ENCODE measurements at regions not wholly inside any gene's neighbourhood (a gene's known extent, or its start where the extent isn't known, plus 50 kb on each side); places are given as distances from the start of the nearest gene placed in this dataset.

- TF ChIP-seq, protein P1, sequence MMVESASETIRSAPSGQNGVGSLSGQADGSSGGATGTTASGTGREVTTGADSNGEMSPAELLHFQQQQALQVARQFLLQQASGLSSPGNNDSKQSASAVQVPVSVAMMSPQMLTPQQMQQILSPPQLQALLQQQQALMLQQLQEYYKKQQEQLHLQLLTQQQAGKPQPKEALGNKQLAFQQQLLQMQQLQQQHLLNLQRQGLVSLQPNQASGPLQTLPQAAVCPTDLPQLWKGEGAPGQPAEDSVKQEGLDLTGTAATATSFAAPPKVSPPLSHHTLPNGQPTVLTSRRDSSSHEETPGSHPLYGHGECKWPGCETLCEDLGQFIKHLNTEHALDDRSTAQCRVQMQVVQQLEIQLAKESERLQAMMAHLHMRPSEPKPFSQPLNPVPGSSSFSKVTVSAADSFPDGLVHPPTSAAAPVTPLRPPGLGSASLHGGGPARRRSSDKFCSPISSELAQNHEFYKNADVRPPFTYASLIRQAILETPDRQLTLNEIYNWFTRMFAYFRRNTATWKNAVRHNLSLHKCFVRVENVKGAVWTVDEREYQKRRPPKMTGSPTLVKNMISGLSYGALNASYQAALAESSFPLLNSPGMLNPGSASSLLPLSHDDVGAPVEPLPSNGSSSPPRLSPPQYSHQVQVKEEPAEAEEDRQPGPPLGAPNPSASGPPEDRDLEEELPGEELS (CRISPR knock-in tag; IDR thresholded peaks at IDR 0.05): peak; percentile 77
- no peak for TF ChIP-seq RCOR2 (CRISPR knock-in tag; IDR thresholded peaks at IDR 0.05)
- TF ChIP-seq FOXK1 (CRISPR knock-in tag; IDR thresholded peaks at IDR 0.05; ENCODE audit: borderline replicate concordance, low read depth): no peak
- no peak for TF ChIP-seq ZNF549 (CRISPR knock-in tag; IDR thresholded peaks at IDR 0.05)
- TF ChIP-seq, protein P2, sequence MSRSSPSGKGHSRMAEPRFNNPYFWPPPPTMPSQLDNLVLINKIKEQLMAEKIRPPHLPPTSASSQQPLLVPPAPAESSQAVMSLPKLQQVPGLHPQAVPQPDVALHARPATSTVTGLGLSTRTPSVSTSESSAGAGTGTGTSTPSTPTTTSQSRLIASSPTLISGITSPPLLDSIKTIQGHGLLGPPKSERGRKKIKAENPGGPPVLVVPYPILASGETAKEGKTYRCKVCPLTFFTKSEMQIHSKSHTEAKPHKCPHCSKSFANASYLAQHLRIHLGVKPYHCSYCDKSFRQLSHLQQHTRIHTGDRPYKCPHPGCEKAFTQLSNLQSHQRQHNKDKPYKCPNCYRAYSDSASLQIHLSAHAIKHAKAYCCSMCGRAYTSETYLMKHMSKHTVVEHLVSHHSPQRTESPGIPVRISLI (CRISPR knock-in tag; IDR thresholded peaks at IDR 0.05; ENCODE audit: borderline replicate concordance): no peak
- no peak for TF ChIP-seq ZNF550 (CRISPR knock-in tag; IDR thresholded peaks at IDR 0.05; ENCODE audit: borderline replicate concordance)
- no peak for TF ChIP-seq ZNF782 (CRISPR knock-in tag; IDR thresholded peaks at IDR 0.05; ENCODE audit: borderline replicate concordance)
- TF ChIP-seq MIXL1 (CRISPR knock-in tag; IDR thresholded peaks at IDR 0.05): 0 out of 2 replicates have a peak, but pooled peaks have one; percentile 37
- peak; percentile 73; the same call in 1 of the 2 replicates for TF ChIP-seq NCOR1 (IDR thresholded peaks at IDR 0.05; ENCODE audit: borderline replicate concordance, low read length)
- peak; percentile 57; the same call in 1 of the 2 replicates for TF ChIP-seq CREM (IDR thresholded peaks at IDR 0.05)
- no peak for TF ChIP-seq CREM (CRISPR knock-in tag; IDR thresholded peaks at IDR 0.05)
- peak; percentile 24; the same call in 1 of the 2 replicates for TF ChIP-seq ZNF292 (CRISPR knock-in tag; IDR thresholded peaks at IDR 0.05; ENCODE audit: borderline replicate concordance, low read depth)
- peak; percentile 89 for TF ChIP-seq HNF4A (CRISPR knock-in tag; IDR thresholded peaks at IDR 0.05)
- TF ChIP-seq ZNF296 (CRISPR knock-in tag; conservative IDR thresholded peaks at IDR 0.05): no peak
- TF ChIP-seq MYPOP (CRISPR knock-in tag; IDR thresholded peaks at IDR 0.05): peak; percentile 27; the same call in 1 of the 2 replicates
- no peak for TF ChIP-seq JUNB (CRISPR knock-in tag; IDR thresholded peaks at IDR 0.05; ENCODE audit: borderline replicate concordance)
- no peak for TF ChIP-seq PRDM10 (CRISPR knock-in tag; IDR thresholded peaks at IDR 0.05; ENCODE audit: low read depth)
- TF ChIP-seq SRF (IDR thresholded peaks at IDR 0.05; ENCODE audit: low read depth, low read length): no peak
- TF ChIP-seq, protein P3, sequence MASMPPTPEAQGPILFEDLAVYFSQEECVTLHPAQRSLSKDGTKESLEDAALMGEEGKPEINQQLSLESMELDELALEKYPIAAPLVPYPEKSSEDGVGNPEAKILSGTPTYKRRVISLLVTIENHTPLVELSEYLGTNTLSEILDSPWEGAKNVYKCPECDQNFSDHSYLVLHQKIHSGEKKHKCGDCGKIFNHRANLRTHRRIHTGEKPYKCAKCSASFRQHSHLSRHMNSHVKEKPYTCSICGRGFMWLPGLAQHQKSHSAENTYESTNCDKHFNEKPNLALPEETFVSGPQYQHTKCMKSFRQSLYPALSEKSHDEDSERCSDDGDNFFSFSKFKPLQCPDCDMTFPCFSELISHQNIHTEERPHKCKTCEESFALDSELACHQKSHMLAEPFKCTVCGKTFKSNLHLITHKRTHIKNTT (CRISPR knock-in tag; IDR thresholded peaks at IDR 0.05): no peak
- TF ChIP-seq ZKSCAN8 (CRISPR knock-in tag; IDR thresholded peaks at IDR 0.05; ENCODE audit: borderline replicate concordance): no peak
- 0 out of 2 replicates have a peak, but pooled peaks have one; percentile 50 for TF ChIP-seq NFIC (IDR thresholded peaks at IDR 0.05; ENCODE audit: low read length)
- no peak for TF ChIP-seq MXD1 (CRISPR knock-in tag; IDR thresholded peaks at IDR 0.05)
Observed at GRCh38 chr9:108775901-108776306, 79.9 kb downstream of the ACTL7B start (continued).

Measured in HepG2 (cell line).